Transverse colon (tissue), 3 donors: ENCODE measurements at regions not wholly inside any gene's neighbourhood (a gene's known extent, or its start where the extent isn't known, plus 50 kb on each side); places are given as distances from the start of the nearest gene placed in this dataset.

Source experiments
- POLR2A ChIP-seq: fragments of 450-650 bp; IDR thresholded peaks from one replicate; pipeline ENCODE4 v1.6.1; 2016; ENCODE audit warnings: antibody characterized with exemption, mild to moderate bottlenecking, moderate library complexity
- TF ChIP-seq, protein P1 (sequence below), 5 experiments: fragments of 200-600 bp in 3 of 5; fragments of 450-650 bp in 2 of 5; sonication (generic) in 3 of 5; IDR thresholded peaks; 1 replicate in 2 of 5; 2 replicates in 3 of 5; pipeline ENCODE4 v1.5.1; 2016 to 2017; ENCODE audit warnings: antibody characterized with exemption in 5 of 5, inconsistent platforms in 3 of 5, mild to moderate bottlenecking in 2 of 5, moderate library complexity in 1 of 5

DNA sequence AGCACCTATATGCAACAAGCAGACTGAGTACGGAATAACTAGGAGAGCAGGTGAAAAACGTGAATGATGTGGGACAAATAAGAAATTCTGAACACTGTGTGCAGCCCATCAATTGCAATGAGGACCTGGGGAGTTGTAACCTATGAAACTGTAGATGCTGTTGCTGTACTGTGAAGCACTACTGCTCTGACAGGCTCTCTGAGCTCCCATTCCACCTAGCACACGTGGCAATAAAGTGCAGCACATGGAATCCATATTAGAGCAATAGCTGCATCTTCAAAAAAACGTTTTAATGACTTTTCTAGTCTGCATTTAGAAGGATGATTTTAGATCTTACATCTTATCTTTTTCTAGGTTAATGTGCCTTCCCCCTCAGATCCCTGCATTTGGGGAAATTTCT lies 748.7 kb upstream of the GOLIM4 start:
- TF ChIP-seq POLR2A = no peak
- TF ChIP-seq, protein P1, sequence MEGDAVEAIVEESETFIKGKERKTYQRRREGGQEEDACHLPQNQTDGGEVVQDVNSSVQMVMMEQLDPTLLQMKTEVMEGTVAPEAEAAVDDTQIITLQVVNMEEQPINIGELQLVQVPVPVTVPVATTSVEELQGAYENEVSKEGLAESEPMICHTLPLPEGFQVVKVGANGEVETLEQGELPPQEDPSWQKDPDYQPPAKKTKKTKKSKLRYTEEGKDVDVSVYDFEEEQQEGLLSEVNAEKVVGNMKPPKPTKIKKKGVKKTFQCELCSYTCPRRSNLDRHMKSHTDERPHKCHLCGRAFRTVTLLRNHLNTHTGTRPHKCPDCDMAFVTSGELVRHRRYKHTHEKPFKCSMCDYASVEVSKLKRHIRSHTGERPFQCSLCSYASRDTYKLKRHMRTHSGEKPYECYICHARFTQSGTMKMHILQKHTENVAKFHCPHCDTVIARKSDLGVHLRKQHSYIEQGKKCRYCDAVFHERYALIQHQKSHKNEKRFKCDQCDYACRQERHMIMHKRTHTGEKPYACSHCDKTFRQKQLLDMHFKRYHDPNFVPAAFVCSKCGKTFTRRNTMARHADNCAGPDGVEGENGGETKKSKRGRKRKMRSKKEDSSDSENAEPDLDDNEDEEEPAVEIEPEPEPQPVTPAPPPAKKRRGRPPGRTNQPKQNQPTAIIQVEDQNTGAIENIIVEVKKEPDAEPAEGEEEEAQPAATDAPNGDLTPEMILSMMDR (IDR thresholded peaks at IDR 0.05) = no peak
